Right lobe of liver (tissue), 4 donors: ENCODE measurements at regions not wholly inside any gene's neighbourhood (a gene's known extent, or its start where the extent isn't known, plus 50 kb on each side); places are given as distances from the start of the nearest gene placed in this dataset.

Experiments used
- CTCF ChIP-seq, 4 donors: fragments of 200-600 bp in 3 of 4; fragments of 450-650 bp in 1 of 4; IDR thresholded peaks; one replicate each; pipeline versions ENCODE4 v1.5.1 to v1.8.0; 2016 to 2022; ENCODE audit warnings: antibody characterized with exemption in 4 of 4, mild to moderate bottlenecking in 2 of 4
- POLR2A ChIP-seq: fragments of 450-650 bp; IDR thresholded peaks from one replicate; pipeline ENCODE4 v1.6.1; 2017; ENCODE audit warnings: antibody characterized with exemption, mild to moderate bottlenecking
- donor health status: DM: no; HTN: no; CAD: no.
- donor health status: DM: no; HTN: no; CAD: no.
- donor health status: DM: no; HTN: yes; CAD: no.

- TF ChIP-seq CTCF (IDR thresholded peaks at IDR 0.05) (no peak), POLR2A (no peak)
Observed at GRCh38 chr2:17163638-17164037, 354.6 kb downstream of the RAD51AP2 start.
